ENCODE measurements at regions not wholly inside any gene's neighbourhood (a gene's known extent, or its start where the extent isn't known, plus 50 kb on each side); places are given as distances from the start of the nearest gene placed in this dataset.
"Not testable (repeated sequence)": the region's sequence is repeated elsewhere in the genome, so short reads cannot be mapped to it uniquely, and the experiment has no call there.

- not testable (repeated sequence) for TF ChIP-seq MAX (IDR thresholded peaks at IDR 0.05; ENCODE audit: low read depth, low read length); POLR2A (IDR thresholded peaks at IDR 0.05; ENCODE audit: extremely low read depth, insufficient read length); CTCF (IDR thresholded peaks at IDR 0.05; ENCODE audit: low read depth, low read length)
These were observed 75.1 kb upstream of the ZSCAN2 start for GRCh38 chr15:84525491-84526344.

All from NB4 (cell line).